ENCODE measurements at regions not wholly inside any gene's neighbourhood (a gene's known extent, or its start where the extent isn't known, plus 50 kb on each side); places are given as distances from the start of the nearest gene placed in this dataset.

DNA sequence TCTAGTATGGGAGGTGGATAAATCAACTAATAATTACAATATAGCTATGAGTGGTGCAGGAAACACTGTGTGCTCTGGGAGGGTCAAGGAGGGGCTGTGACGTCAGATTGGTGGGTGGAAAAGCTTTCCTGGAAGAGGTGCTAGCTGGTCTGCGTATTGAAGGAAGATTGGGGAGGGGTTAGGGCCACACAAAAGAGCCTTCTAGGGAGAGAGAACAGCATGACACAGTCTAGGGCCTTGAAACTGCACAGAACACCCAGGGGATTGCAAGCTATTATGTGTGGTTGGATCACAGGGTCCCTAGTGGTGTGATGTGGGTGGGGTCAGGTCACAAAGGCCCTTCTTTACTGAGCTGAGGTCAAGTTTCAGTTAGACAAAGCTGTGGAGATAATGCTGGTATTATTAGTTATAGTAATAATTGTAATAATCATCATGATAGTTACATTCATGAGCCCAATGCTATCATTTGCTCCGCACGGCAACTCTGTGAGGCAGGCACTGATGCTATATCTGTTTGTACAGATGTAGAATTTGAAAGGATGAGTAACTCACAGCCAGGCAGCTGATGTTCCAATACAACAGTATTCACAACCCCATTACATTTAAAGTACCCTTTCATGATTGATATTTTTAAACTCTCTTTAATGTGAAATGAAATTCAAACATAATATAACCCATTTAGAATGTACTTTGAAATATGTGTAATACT lies 197.4 kb upstream of the IL12B start:
- H3K27ac Mint-ChIP-seq = no peak overlapping the region
- no peak for ATAC-seq (ENCODE audit: low read depth)
- H3K27me3 Mint-ChIP-seq = no peaks in the 10 kb centered on the region
- H3K4me1 Mint-ChIP-seq = no peaks in the 10 kb centered on the region
- DNase-seq (ENCODE audit: low spot score in 2 of 2) = no peak
- H3K9me3 Mint-ChIP-seq = peaks cover 1% of the 10 kb centered on the region
- H3K36me3 Mint-ChIP-seq = peaks cover 11% of the 10 kb centered on the region
- H3K4me3 Mint-ChIP-seq = no peak overlapping the region

DNA sequence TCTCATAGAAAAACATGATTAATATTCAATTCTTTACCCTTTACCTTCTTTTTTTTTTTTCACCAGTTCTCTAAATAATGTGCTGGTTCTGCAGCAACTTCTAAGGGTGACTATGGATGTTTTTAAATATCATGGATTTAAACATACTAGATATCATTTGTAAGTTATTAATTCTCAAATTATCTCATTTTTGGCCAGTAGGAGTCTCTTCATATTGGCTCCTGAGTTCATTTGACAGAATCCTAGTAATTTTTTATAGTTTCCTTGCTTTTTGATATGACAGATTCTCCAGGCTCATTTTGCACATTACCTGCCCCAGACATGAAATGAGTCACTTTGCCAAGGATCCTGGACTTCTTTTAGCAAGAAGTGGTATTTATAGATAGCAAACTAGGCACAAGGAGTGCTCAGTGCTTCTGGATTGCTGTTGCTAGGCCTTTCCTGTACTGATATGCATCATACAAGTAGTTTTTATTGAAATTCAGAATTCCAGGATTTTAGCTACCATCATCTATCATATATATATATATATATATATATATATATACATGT lies 201.3 kb upstream of the IL12B start:
- Mint-ChIP-seq H3K4me1 (no peaks in the 10 kb centered on the region), H3K4me3 (no peak overlapping the region), H3K36me3 (peaks cover 10% of the 10 kb centered on the region), H3K27ac (no peak overlapping the region), H3K9me3 (peaks cover 1% of the 10 kb centered on the region), H3K27me3 (no peaks in the 10 kb centered on the region)
- DNase-seq (ENCODE audit: low spot score in 2 of 2) (no peak), ATAC-seq (ENCODE audit: low read depth) (no peak)

DNA sequence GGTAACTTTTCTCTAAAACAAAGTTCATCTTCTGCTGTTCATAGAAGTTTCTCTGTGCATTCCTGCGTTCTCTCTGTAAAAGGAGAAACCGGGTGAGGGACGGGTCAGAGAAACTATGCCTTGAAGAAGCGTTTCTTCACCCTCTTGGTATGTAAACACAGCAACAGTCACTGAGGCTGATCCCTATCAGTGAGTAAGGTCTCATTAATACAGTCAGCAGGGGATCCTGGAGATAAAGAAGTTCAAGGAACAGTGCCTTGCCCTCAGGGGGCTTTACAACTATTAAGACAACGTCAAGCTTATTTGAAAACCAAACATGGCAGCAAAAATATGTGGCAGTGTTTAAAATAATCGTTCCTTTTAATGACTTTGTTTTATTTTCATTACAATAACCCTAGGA lies 202.9 kb upstream of the IL12B start:
- Mint-ChIP-seq H3K36me3 (peaks cover 9% of the 10 kb centered on the region), H3K9me3 (no peaks in the 10 kb centered on the region), H3K4me1 (no peaks in the 10 kb centered on the region), H3K27me3 (no peaks in the 10 kb centered on the region), H3K27ac (no peak overlapping the region), H3K4me3 (no peak overlapping the region)
- ATAC-seq (ENCODE audit: low read depth) = no peak
- no peak for DNase-seq (ENCODE audit: low spot score in 2 of 2)

DNA sequence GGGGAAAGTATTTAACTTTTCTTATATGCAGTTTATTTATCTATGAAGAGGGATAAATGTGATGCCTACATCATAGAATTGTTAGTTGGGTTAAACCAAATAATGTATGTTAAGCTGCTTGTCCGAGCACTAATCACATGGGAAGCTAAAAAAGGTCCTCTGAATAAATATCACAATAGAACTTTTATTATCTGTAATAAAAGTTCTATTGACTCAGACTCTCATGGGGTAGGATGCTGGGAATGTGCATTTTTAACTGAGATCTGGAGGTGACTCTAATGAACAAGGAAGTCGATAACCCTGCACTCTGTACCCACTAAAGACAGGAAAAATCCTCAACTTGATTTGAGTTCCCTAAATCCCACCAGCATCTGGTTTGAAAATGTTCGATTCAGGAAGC lies 205.9 kb upstream of the IL12B start:
- Mint-ChIP-seq H3K4me3 (no peak overlapping the region), H3K27me3 (no peaks in the 10 kb centered on the region), H3K36me3 (peaks cover 11% of the 10 kb centered on the region), H3K4me1 (peaks cover 3% of the 10 kb centered on the region), H3K9me3 (no peaks in the 10 kb centered on the region), H3K27ac (no peak overlapping the region)
- DNase-seq (ENCODE audit: low spot score in 2 of 2) = no peak
- no peak for ATAC-seq (ENCODE audit: low read depth)

DNA sequence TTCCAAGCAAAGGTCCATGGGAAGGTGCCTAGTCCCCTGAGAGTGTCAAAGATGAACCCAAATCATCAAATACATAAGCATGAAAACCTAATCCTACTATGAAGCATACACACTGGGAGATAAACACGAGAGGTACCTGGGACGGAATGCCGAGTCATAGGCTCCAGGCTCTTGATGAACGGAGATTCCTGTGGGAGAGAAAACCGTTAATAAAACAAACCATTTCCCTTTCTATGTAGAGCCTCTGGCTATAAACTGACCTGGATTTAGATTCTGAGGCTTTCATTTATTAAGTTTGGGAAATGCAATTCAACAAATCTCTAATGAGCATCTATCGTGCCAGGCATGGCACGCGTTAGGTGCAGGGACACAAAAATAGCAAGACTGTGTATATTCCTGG lies 206.4 kb upstream of the IL12B start:
- no peak overlapping the region for H3K27ac Mint-ChIP-seq
- H3K4me3 Mint-ChIP-seq = no peak overlapping the region
- H3K9me3 Mint-ChIP-seq = no peaks in the 10 kb centered on the region
- no peaks in the 10 kb centered on the region for H3K27me3 Mint-ChIP-seq
- DNase-seq (ENCODE audit: low spot score in 2 of 2) = no peak
- peaks cover 11% of the 10 kb centered on the region for H3K36me3 Mint-ChIP-seq
- peaks cover 3% of the 10 kb centered on the region for H3K4me1 Mint-ChIP-seq
- ATAC-seq (ENCODE audit: low read depth) = no peak

DNA sequence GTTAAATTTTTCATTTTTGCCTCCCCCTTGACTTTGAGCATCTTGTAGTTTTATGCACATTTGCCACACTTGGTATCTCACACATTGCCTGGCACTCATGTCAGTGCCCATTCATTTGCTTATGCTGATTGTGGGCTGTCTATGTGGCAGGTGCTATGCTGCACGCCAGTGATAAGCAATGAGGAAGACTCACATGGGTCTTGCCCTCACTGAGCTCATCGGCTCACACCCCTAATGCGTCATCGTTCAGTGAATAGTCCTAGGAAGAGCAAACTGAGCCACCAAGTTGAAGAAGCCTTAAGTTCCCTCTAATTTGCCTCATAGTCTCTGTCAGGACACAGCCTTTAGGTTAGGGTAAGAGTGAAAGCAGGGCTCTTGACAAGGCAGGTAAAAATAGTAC lies 209.4 kb upstream of the IL12B start:
- no peak overlapping the region for H3K4me3 Mint-ChIP-seq
- H3K27ac Mint-ChIP-seq = peak overlapping the region; percentile 49
- peak; percentile 54 for ATAC-seq (ENCODE audit: low read depth)
- DNase-seq (ENCODE audit: low spot score in 2 of 2) = no peak
- H3K4me1 Mint-ChIP-seq = peaks cover 3% of the 10 kb centered on the region
- H3K27me3 Mint-ChIP-seq = no peaks in the 10 kb centered on the region
- no peaks in the 10 kb centered on the region for H3K9me3 Mint-ChIP-seq
- H3K36me3 Mint-ChIP-seq = peaks cover 11% of the 10 kb centered on the region

DNA sequence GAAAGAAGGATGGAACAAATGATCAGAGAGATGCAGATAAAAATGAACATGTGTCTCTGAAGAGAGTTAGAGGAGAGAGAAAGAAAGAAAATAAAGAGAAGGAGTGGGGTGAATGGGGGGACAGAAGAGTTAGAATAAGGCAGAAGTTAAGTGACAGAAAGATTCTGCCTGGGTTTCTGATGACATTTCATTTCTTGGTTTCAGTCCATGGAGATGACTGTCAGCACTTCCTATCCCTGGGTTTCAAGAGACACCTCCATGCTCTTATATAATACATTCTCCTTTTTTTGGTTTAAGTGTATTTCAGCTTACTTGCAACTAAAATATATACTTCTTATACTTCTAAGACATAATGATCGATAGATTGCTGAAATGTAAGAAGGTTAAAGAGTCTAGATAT lies 213.0 kb upstream of the IL12B start:
- Mint-ChIP-seq H3K9me3 (peaks cover 4% of the 10 kb centered on the region), H3K27me3 (no peaks in the 10 kb centered on the region)

DNA sequence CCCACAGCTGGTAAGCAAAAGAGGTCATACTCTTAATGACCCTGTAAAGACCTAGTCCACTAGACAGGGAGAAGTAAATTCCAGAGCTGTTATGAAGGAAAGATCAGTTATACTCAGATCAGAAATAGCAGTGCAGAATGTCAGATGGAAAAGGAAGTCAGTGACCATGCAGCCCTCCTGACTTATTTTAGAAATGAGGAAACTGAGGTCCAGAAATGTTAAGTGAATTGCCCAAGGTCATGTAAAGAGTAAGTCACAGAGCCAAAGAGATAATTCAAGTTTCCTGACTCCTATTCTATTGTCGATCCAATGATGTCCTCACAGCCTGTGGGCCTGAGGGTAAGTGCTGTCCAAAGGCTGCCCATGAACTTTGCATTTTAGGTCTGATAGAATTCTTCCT lies 214.9 kb upstream of the IL12B start:
- H3K9me3 Mint-ChIP-seq = peaks cover 4% of the 10 kb centered on the region
- H3K27ac Mint-ChIP-seq = no peak overlapping the region
- H3K4me3 Mint-ChIP-seq = no peak overlapping the region
- H3K36me3 Mint-ChIP-seq = peaks cover 14% of the 10 kb centered on the region
- DNase-seq (ENCODE audit: low spot score in 2 of 2) (no peak), ATAC-seq (ENCODE audit: low read depth) (no peak)
- no peaks in the 10 kb centered on the region for H3K4me1 Mint-ChIP-seq
- no peaks in the 10 kb centered on the region for H3K27me3 Mint-ChIP-seq

More for the DNA sequence above, 213.0 kb upstream of the IL12B start:
- H3K4me3 Mint-ChIP-seq = no peak overlapping the region
- H3K36me3 Mint-ChIP-seq = peaks cover 17% of the 10 kb centered on the region
- H3K27ac Mint-ChIP-seq = no peak overlapping the region
- ATAC-seq (ENCODE audit: low read depth) (no peak), DNase-seq (ENCODE audit: low spot score in 2 of 2) (no peak)
- peaks cover 3% of the 10 kb centered on the region for H3K4me1 Mint-ChIP-seq

DNA sequence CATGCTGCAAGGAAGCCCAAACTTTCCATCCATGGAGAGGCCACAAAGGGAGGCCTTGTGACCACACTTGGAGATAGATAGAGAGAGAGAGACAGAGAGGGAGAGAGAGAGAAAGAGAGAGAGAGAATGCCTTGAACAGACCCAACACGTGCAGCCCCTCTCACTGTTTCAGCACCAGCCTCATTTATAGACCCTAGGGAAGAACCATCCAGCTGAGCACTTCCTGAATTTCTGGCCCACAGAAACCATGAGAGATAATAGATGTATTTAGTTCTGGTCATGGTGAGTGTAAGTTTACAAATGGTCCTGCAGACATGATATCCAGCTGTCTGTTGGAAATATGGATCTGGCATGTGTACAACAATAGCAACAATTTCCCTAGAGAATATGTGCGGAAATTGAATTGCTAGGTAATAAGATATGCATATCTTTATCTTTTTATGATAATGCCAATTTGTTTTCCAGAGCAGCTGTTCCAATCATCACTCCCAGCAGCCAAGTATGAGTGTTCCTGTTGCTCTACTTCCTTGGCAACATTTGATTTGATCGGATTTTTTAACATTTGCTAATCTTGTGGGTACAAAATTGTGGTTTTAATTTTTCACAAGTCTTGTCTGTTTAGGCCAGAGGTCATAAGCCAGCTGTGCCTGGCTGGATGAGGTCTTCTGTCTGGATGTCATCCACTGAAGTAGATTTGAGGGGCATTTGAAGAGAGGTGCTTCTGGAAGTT lies 217.3 kb upstream of the IL12B start:
- ATAC-seq (ENCODE audit: low read depth) (no peak), DNase-seq (ENCODE audit: low spot score in 2 of 2) (no peak)
- Mint-ChIP-seq H3K4me1 (no peaks in the 10 kb centered on the region), H3K9me3 (peaks cover 4% of the 10 kb centered on the region), H3K4me3 (no peak overlapping the region), H3K36me3 (peaks cover 12% of the 10 kb centered on the region), H3K27ac (no peak overlapping the region), H3K27me3 (no peaks in the 10 kb centered on the region)

DNA sequence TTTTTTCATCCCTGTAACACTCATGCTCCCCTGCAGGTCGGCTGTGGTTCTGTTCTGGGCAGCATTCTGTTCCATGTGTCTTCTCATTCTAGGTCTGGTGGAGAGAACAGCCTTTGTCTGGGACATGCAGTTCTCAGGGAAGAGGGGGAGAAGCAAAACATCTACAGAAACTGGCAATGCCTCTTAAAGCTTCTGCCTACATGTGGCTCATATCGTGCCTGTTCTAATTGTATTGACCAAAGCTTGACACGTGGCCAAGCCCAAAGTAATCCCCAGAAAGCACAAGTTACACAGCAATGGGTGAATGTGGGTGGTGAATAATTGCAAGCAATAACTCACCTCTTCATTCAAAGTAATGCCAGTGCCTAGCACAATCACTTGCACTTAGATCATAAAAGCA lies 218.2 kb upstream of the IL12B start:
- Mint-ChIP-seq H3K27ac (no peak overlapping the region), H3K4me1 (no peaks in the 10 kb centered on the region), H3K4me3 (no peak overlapping the region), H3K27me3 (no peaks in the 10 kb centered on the region), H3K36me3 (peaks cover 12% of the 10 kb centered on the region), H3K9me3 (peaks cover 4% of the 10 kb centered on the region)
- no peak for DNase-seq (ENCODE audit: low spot score in 2 of 2)
- ATAC-seq (ENCODE audit: low read depth) = no peak

DNA sequence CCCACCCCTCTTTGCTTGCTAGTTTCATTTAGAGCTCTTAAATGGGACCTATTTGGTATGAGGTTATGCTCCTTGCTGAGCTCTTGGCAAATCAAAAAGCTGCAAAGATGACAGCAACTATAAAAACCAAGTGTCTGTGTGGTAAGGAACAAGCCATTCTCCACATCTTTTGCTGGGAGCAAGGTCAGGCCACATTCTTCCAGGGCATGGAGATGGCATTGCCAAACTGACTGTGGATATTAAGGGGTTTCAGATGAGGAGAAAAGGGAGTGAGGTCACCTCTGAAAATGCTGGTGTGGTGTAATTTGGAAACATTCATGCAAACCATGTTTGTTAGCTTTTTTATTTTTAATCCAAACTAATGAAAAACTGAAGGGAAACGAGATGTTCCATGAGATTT lies 218.8 kb upstream of the IL12B start:
- H3K9me3 Mint-ChIP-seq = peaks cover 4% of the 10 kb centered on the region
- H3K27me3 Mint-ChIP-seq = no peaks in the 10 kb centered on the region
- H3K4me3 Mint-ChIP-seq = no peak overlapping the region
- no peak for ATAC-seq (ENCODE audit: low read depth)
- peaks cover 12% of the 10 kb centered on the region for H3K36me3 Mint-ChIP-seq
- no peak overlapping the region for H3K27ac Mint-ChIP-seq
- H3K4me1 Mint-ChIP-seq = no peaks in the 10 kb centered on the region
- no peak for DNase-seq (ENCODE audit: low spot score in 2 of 2)

DNA sequence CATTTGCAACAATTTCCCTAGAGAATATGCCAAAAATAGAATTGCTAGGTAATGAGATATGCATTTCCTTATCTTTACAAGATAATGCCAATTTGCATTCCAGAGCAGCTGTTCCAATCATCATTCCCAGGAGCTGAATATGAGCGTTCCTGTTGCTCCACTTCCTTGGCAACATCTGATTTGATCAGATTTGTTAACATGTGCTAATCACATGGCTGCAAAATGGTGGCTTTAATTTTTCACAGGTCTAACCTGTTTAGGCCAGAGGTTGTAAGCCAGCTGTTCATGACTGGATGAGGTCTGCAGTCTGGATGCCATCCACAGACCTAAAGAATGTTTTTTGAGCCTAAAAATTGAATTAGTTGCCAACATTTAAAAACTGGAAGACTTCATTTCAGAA lies 220.7 kb upstream of the IL12B start:
- DNase-seq (ENCODE audit: low spot score in 2 of 2) (no peak), ATAC-seq (ENCODE audit: low read depth) (no peak)
- H3K36me3 Mint-ChIP-seq = peaks cover 12% of the 10 kb centered on the region
- no peak overlapping the region for H3K27ac Mint-ChIP-seq
- peaks cover 4% of the 10 kb centered on the region for H3K9me3 Mint-ChIP-seq
- no peaks in the 10 kb centered on the region for H3K27me3 Mint-ChIP-seq
- H3K4me3 Mint-ChIP-seq = no peak overlapping the region
- H3K4me1 Mint-ChIP-seq = no peaks in the 10 kb centered on the region

DNA sequence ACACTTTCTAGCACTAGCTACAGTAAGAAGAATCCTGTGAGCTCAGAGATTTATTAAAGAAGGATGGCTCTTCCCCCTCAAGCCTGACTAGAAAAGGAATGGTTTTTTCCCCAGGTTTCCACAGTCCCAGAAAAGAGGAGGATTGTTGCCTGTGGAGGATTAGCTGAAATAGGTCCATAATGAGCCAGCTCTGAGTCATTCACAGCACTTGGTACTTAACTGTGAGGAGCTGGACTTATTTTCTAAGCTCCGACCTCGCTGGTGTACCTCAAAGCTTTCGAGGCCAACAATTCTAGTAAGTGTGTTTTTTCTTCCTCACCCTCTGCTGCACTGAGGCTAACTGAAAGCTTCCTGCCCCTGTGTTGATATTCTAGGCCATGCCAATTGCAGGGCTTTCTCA lies 222.5 kb upstream of the IL12B start:
- DNase-seq (ENCODE audit: low spot score in 2 of 2) (no peak), ATAC-seq (ENCODE audit: low read depth) (no peak)
- no peaks in the 10 kb centered on the region for H3K4me1 Mint-ChIP-seq
- no peaks in the 10 kb centered on the region for H3K9me3 Mint-ChIP-seq
- no peak overlapping the region for H3K27ac Mint-ChIP-seq
- no peaks in the 10 kb centered on the region for H3K27me3 Mint-ChIP-seq
- H3K4me3 Mint-ChIP-seq = no peak overlapping the region
- peaks cover 4% of the 10 kb centered on the region for H3K36me3 Mint-ChIP-seq

DNA sequence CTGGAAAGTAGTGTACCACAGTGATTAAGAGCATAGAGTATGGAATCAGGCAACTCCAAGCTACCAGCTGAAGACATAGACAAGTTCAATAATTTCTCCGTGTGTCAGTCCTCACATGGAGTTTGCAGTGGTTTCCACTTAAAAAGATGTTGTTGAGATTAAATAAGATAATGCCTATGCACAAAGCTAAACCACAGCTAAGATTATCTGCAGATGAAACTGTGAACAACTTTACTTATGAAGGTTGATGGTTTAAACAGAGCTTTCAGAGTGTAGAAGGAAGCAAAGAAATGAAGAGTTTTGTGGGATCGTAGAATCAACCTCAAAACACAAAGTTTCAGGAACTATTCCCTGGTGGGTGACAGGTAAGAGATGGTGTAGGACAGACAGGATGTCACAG lies 223.5 kb upstream of the IL12B start:
- Mint-ChIP-seq H3K4me1 (no peaks in the 10 kb centered on the region), H3K9me3 (no peaks in the 10 kb centered on the region), H3K27ac (no peak overlapping the region), H3K4me3 (no peak overlapping the region), H3K27me3 (no peaks in the 10 kb centered on the region), H3K36me3 (peaks cover 4% of the 10 kb centered on the region)
- ATAC-seq (ENCODE audit: low read depth) (no peak), DNase-seq (ENCODE audit: low spot score in 2 of 2) (no peak)

DNA sequence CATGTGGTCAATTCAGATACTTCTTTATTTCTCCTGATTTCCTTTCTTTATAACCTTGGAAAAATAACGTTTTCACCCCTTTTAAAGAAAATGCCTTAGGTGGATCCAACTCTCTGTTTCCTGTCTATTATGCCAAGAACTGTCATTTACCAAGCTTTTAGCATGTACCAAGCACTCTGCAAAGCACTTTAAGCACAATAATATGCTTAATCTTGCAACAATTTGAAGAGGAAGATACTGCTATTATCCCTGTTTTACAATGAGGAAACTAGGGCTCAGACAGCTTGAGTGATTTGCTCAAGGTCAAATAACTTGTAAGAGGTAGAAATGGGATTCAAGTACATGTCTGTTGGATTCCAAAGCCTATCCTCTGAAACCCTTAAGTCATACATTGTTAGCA lies 224.8 kb upstream of the IL12B start:
- Mint-ChIP-seq H3K9me3 (no peaks in the 10 kb centered on the region), H3K4me3 (no peak overlapping the region)
- no peak for ATAC-seq (ENCODE audit: low read depth)

More for the DNA sequence above, 224.8 kb upstream of the IL12B start:
- no peak overlapping the region for H3K27ac Mint-ChIP-seq
- H3K36me3 Mint-ChIP-seq = peaks cover 7% of the 10 kb centered on the region
- no peaks in the 10 kb centered on the region for H3K4me1 Mint-ChIP-seq
- no peak for DNase-seq (ENCODE audit: low spot score in 2 of 2)
- no peaks in the 10 kb centered on the region for H3K27me3 Mint-ChIP-seq

All from memory B cell (primary cell).